ENCODE measurements at regions not wholly inside any gene's neighbourhood (a gene's known extent, or its start where the extent isn't known, plus 50 kb on each side); places are given as distances from the start of the nearest gene placed in this dataset.

- no peak for TF ChIP-seq POLR2A (IDR thresholded peaks at IDR 0.05)
- TF ChIP-seq EP300 (IDR thresholded peaks at IDR 0.05; ENCODE audit: low read depth), result no peak
- no peak for TF ChIP-seq POLR2AphosphoS5 (IDR thresholded peaks at IDR 0.05)
Measured at GRCh38 chr4:174062831-174063230, 220.6 kb downstream of the FBXO8 start.

Data from transverse colon (tissue), 3 donors.